Mammary epithelial cell (primary cell): ENCODE measurements at regions not wholly inside any gene's neighbourhood (a gene's known extent, or its start where the extent isn't known, plus 50 kb on each side); places are given as distances from the start of the nearest gene placed in this dataset.

Experiments used
- EZH2 ChIP-seq: IDR thresholded peaks from 2 replicates; pipeline ENCODE4 v1.6.1; 2012; ENCODE audit warnings: low read length, inconsistent platforms, borderline replicate concordance
- TF ChIP-seq, protein P1 (sequence below), 2 donors: IDR thresholded peaks in 1 of 2; conservative IDR thresholded peaks in 1 of 2; 2 replicates each; pipeline ENCODE4 v1.5.1; 2011 to 2012; ENCODE audit warnings: inconsistent platforms in 2 of 2, low read length in 2 of 2, mild to moderate bottlenecking in 2 of 2, control low read depth in 1 of 2, low read depth in 1 of 2; ENCODE audit not compliant: insufficient read depth in 1 of 2; ENCODE audit errors: extremely low read depth in 1 of 2

DNA sequence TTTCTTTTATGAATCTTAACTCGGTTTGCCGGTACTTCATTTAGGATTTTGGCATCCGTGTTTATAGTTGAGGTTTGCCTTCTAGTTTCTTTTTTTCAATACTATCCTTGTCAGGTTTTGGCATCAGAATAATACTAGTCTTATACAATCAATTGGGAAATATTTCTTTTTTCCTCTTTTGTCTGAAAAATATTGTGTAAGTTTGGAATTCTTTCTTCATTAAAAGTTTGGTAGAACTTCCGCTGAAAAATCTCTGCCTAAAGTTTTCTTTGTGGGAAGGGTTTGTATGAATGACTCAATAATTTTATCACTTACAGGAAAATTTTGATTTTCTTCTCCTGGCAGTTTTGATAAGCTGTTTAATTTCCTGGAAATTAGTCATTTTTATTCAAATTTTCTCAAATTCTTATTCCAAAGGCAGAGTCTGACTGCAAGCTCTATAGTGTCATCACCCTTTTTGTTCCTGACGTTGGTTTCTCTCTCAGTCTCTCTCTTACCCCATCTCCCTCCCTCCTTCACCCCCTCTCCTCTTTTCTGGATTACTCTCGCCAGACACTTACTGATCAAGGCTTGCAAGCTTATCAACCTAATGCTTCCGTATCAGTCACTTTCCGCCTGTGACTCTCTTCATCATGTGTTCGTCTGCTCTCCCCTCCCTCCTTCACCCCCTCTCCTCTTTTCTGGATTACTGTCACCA lies 555.7 kb downstream of the TBC1D22A start:
- TF ChIP-seq, protein P1, sequence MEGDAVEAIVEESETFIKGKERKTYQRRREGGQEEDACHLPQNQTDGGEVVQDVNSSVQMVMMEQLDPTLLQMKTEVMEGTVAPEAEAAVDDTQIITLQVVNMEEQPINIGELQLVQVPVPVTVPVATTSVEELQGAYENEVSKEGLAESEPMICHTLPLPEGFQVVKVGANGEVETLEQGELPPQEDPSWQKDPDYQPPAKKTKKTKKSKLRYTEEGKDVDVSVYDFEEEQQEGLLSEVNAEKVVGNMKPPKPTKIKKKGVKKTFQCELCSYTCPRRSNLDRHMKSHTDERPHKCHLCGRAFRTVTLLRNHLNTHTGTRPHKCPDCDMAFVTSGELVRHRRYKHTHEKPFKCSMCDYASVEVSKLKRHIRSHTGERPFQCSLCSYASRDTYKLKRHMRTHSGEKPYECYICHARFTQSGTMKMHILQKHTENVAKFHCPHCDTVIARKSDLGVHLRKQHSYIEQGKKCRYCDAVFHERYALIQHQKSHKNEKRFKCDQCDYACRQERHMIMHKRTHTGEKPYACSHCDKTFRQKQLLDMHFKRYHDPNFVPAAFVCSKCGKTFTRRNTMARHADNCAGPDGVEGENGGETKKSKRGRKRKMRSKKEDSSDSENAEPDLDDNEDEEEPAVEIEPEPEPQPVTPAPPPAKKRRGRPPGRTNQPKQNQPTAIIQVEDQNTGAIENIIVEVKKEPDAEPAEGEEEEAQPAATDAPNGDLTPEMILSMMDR (conservative IDR thresholded peaks at IDR 0.05 in 1 of 2, IDR thresholded peaks at IDR 0.05 in 1 of 2; ENCODE audit: extremely low read depth in 1 of 2, insufficient read depth in 1 of 2, low read depth in 1 of 2, low read length in 2 of 2) = no peak
- TF ChIP-seq EZH2 = no peak
